ENCODE measurements at regions not wholly inside any gene's neighbourhood (a gene's known extent, or its start where the extent isn't known, plus 50 kb on each side); places are given as distances from the start of the nearest gene placed in this dataset.

DNA sequence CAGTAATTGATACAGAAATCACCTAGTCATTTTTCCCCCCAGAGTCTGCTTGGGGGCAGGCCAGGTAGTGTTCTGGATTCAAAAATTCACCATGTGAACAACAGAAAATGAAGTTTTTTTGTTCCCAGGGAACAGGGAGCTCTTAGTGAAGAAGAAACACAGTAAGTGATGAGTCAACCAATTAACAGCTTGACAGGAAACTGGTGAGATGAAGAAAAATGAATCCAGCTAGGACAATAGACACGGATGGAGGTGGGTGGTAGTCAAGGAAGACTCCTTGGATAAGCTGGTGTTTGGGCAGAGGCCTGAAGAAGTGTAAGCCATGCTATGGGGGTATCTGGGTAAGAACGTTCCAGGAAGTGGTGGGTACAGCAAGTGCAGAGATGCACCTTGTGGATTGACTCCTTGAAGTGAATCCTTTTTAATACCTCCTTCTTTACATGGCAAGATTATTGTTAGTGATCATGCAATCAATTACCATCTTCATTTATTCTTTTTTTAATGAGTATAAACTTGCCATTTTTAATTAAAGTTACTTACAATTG is 339.9 kb upstream of the RGMA start:
- ATAC-seq (no peak), DNase-seq (ENCODE audit: low spot score) (no peak)
- POLR2A ChIA-PET = no interaction called here
- peaks cover 15% of the 10 kb centered on the region for H3K4me1 Mint-ChIP-seq
- H3K4me3 Mint-ChIP-seq = no peak overlapping the region
- peaks cover under 1% of the 10 kb centered on the region; the same call in 1 of the 2 replicates for H3K36me3 Mint-ChIP-seq
- peaks cover 27% of the 10 kb centered on the region for H3K9me3 Mint-ChIP-seq
- H3K27me3 Mint-ChIP-seq (ENCODE audit: low read depth) = peaks cover 16% of the 10 kb centered on the region
- no peak overlapping the region for H3K27ac Mint-ChIP-seq
- CTCF ChIA-PET = interaction anchor here (1.4 kb wide), 2 partner anchors 8 to 341 kb away, joined by 3 to 4 read pairs; no protein-coding TSS in a partner anchor
- TF ChIP-seq HMGA2 (CRISPR knock-in tag; IDR thresholded peaks at IDR 0.05) = no peak
- TF ChIP-seq, protein P1, sequence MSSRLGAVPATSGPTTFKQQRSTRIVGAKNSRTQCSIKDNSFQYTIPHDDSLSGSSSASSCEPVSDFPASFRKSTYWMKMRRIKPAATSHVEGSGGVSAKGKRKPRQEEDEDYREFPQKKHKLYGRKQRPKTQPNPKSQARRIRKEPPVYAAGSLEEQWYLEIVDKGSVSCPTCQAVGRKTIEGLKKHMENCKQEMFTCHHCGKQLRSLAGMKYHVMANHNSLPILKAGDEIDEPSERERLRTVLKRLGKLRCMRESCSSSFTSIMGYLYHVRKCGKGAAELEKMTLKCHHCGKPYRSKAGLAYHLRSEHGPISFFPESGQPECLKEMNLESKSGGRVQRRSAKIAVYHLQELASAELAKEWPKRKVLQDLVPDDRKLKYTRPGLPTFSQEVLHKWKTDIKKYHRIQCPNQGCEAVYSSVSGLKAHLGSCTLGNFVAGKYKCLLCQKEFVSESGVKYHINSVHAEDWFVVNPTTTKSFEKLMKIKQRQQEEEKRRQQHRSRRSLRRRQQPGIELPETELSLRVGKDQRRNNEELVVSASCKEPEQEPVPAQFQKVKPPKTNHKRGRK (CRISPR knock-in tag; IDR thresholded peaks at IDR 0.05; ENCODE audit: borderline replicate concordance) = no peak
- TF ChIP-seq ERG (CRISPR knock-in tag; IDR thresholded peaks at IDR 0.05) = no peak
- no peak for TF ChIP-seq TEAD1 (CRISPR knock-in tag; IDR thresholded peaks at IDR 0.05)
- no peak for TF ChIP-seq OVOL2 (CRISPR knock-in tag; IDR thresholded peaks at IDR 0.05; ENCODE audit: borderline replicate concordance)
- TF ChIP-seq FOXJ3 (CRISPR knock-in tag; IDR thresholded peaks at IDR 0.05; ENCODE audit: borderline replicate concordance) = no peak
- TF ChIP-seq ZMAT4 (CRISPR knock-in tag; IDR thresholded peaks at IDR 0.05) = no peak
- no peak for TF ChIP-seq PRRX2 (CRISPR knock-in tag; IDR thresholded peaks at IDR 0.05)
- TF ChIP-seq MXD4 (CRISPR knock-in tag; IDR thresholded peaks at IDR 0.05; ENCODE audit: borderline replicate concordance) = no peak
- TF ChIP-seq SP1 (CRISPR knock-in tag; conservative IDR thresholded peaks at IDR 0.05) = no peak
- no peak for TF ChIP-seq NR1H2 (CRISPR knock-in tag; IDR thresholded peaks at IDR 0.05)
- no peak for TF ChIP-seq ATF3 (CRISPR knock-in tag; conservative IDR thresholded peaks at IDR 0.05)
- TF ChIP-seq AR (CRISPR knock-in tag; IDR thresholded peaks at IDR 0.05) = no peak
- no peak for TF ChIP-seq NFYB (CRISPR knock-in tag; conservative IDR thresholded peaks at IDR 0.05; ENCODE audit: low read depth)
- TF ChIP-seq AFF4 (CRISPR knock-in tag; IDR thresholded peaks at IDR 0.05; ENCODE audit: borderline replicate concordance) = no peak
- TF ChIP-seq ZNF671 (CRISPR knock-in tag; IDR thresholded peaks at IDR 0.05) = no peak
- TF ChIP-seq, protein P2, sequence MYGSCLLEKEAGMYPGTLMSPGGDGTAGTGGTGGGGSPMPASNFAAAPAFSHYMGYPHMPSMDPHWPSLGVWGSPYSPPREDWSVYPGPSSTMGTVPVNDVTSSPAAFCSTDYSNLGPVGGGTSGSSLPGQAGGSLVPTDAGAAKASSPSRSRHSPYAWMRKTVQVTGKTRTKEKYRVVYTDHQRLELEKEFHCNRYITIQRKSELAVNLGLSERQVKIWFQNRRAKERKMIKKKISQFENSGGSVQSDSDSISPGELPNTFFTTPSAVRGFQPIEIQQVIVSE (CRISPR knock-in tag; IDR thresholded peaks at IDR 0.05; ENCODE audit: borderline replicate concordance) = no peak
- no peak for TF ChIP-seq ZNF219 (CRISPR knock-in tag; IDR thresholded peaks at IDR 0.05; ENCODE audit: borderline replicate concordance)
- no peak for TF ChIP-seq HMGXB4 (CRISPR knock-in tag; IDR thresholded peaks at IDR 0.05)
- TF ChIP-seq IRF1 (CRISPR knock-in tag; IDR thresholded peaks at IDR 0.05) = no peak
